ENCODE measurements at regions not wholly inside any gene's neighbourhood (a gene's known extent, or its start where the extent isn't known, plus 50 kb on each side); places are given as distances from the start of the nearest gene placed in this dataset.
"Not testable (repeated sequence)": the region's sequence is repeated elsewhere in the genome, so short reads cannot be mapped to it uniquely, and the experiment has no call there.

DNA sequence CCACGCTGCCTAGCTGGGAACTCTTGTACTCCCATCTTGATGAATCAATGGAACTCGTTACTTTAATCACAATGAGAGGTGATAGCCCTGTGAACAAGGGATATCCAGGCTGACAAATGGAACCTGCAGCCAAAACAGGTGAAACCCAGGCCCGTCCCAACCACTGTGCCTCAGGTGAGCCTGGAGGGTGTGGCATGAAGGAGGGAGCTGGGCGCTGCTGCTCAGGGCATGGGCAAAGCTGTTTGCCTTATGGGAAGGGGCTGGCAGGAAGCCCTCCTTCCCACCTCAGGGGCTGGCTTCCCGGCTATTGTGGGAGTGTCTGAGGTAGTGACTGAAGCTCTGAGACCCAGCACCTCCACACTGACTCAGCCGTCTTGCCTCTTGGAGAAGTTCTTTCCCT lies 209.4 kb upstream of the ATP6AP2 start:
- no peak for DNase-seq (ENCODE audit: low spot score)

- DNase-seq (ENCODE audit: low spot score) = no peak
These were observed 212.1 kb upstream of the ATP6AP2 start for GRCh38 chrX:40368611-40369061.

DNA sequence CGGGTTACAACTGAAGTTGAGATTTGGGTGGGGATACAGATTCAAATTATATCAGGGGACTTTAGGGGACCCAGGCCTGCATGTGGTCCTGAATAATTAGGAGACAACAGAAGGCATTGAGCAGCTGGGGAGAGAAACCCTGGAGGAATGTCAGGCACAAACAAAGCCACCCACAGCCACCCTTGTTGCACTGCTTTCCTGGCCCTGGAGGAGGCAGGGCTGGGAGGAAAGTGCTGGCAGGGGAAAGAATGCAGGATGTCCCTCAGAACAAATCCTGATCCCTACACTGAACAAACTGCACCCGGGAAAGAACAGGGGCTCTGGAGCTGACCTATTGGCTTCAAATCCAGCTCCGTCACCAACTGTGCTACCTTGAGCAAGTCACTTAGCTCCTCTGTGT lies 214.1 kb upstream of the ATP6AP2 start:
- no peak for DNase-seq (ENCODE audit: low spot score)

DNA sequence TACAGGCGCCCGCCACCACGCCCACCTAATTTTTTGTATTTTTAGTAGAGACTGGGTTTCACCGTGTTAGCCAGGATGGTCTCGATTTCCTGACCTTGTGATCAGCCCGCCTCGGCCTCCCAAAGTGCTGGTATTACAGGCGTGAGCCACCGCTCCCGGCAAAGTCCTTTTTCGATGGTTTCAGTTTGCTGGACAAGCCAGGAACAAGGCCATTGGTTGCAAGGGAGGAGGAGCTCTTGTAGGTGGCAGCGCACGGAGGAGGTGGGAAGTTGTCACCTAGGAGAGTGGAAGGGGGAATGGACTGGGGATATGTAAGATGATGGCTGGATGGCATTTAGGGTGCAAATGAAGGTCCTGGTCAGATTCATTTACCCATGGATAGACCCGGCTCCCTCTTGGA lies 218.5 kb upstream of the ATP6AP2 start:
- not testable (repeated sequence) for DNase-seq (ENCODE audit: low spot score)

- no peak for DNase-seq (ENCODE audit: low spot score)
These were observed 220.2 kb upstream of the ATP6AP2 start for GRCh38 chrX:40360557-40360956.

DNA sequence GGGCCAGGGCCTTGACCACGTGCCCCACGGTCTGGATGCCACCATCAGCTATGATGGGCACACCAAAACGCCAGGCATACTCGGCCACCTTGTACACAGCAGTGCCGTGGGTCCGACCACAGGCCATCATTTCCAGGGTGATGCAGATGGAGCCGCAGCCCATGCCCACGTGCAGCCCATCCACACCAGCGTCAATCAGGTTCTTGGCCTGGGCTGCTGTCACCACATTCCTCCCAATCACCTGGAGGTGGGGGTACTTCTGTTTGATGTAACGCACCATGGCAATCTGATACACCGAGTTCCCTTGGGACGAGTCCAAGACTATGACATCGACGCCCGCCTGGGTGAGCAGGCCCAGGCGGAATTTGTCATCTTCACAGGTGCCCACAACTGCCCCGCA lies 221.2 kb upstream of the ATP6AP2 start:
- no peak for DNase-seq (ENCODE audit: low spot score)

DNA sequence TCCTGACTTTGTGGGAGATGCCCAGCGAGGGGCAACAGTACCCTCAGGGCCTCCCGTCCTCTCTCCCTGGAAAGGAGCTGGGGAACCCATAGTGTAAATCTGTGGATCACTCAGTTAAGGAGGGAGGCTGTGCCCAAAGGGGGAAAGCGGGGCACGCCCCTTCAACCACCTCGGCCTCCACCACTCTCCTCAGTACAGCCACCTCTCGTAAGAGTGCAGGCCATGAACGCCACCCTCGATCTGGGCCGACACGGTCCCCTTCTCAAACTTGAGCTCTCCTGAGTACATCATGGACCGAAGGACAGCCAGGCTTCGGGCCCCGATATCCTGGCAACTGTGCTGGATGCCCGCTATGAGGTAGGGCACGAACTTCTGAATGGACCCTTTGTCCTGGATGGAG lies 221.8 kb upstream of the ATP6AP2 start:
- DNase-seq (ENCODE audit: low spot score) = no peak

DNA sequence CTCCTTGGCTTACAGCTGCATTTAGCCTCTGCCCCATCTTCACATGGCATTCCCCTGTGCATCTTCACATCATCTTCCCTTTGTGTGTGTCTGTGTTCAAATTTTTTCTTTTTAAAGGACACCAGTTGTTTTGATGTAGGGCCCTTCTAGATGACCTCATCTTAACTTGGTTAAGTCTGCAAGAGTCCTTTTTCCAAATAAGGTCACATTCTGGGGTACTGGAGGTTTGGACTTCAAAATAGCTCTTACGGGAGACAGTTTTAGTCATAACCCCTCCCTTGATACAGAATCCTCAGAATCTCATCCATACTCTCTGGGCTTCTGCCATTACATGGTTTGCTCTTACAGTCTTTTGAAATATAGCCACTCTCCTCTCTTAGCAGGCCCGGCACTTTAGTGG lies 231.5 kb upstream of the ATP6AP2 start:
- DNase-seq (ENCODE audit: low spot score) = no peak

GRCh38 chrX:40346379-40346778 lies 234.4 kb upstream of the ATP6AP2 start:
- DNase-seq (ENCODE audit: low spot score) = no peak

DNA sequence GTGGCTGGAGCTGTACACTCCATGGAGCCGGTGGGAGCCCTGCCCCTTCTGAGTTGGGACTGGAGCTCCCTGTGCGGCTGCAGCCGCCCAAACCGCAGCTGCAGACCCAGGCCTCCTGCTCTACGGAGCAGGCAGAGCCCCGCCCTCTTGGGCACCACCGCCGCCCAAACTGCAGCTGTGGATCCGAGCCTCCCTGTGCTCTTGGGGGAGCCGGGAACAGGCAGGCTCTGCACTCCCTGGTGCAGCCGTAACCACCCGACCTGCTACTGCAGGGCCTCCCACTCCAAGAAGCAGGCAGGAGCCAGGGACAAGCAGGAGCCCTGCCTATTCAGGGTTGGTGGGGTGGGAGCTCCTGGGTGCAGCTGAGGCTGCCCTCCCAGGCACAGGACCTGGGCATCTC lies 237.5 kb upstream of the ATP6AP2 start:
- DNase-seq (ENCODE audit: low spot score) = no peak

- DNase-seq (ENCODE audit: low spot score) = no peak
These were observed 240.7 kb upstream of the ATP6AP2 start for GRCh38 chrX:40340116-40340515.

- no peak for DNase-seq (ENCODE audit: low spot score)
These were observed 235.6 kb upstream of the BCOR start for GRCh38 chrX:40333344-40333743.

DNA sequence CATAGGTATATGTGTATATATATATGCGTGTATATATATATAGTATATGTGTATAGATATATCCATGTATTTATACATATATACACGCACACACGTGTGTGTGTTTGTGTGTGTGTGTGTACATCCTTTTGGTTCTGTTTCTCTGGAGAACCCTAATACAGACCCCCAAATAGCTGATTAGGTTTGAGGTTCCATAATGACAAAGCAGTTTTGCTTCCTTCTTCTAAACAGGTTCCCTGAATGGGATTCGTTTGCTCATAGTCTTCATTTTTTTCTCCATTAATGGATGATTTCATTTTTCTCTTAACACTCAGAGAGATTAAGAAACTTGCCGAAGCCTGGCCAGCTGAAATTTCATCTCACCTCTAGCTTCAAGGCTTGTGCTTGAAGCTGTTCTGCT lies 234.0 kb upstream of the BCOR start:
- no peak for DNase-seq (ENCODE audit: low spot score)

DNA sequence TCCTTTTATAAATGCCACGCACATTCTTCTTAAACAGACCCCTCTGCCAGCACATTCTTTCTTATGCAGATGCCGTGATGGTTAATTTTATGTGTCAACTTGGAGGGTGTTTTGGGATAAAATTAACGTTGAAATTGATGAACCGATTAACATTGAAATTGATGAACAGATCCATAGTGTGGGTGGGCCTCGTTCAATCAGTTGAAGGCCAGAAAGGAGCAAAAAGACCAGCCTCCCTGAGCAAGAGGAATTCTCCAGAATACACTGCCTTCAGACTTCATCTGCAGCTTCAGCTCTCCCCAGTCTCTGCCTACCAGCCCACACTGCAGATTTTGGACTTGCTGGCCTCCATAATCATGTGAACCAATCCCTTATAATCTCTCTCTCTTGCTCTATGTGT lies 233.6 kb upstream of the BCOR start:
- DNase-seq (ENCODE audit: low spot score) = no peak

DNA sequence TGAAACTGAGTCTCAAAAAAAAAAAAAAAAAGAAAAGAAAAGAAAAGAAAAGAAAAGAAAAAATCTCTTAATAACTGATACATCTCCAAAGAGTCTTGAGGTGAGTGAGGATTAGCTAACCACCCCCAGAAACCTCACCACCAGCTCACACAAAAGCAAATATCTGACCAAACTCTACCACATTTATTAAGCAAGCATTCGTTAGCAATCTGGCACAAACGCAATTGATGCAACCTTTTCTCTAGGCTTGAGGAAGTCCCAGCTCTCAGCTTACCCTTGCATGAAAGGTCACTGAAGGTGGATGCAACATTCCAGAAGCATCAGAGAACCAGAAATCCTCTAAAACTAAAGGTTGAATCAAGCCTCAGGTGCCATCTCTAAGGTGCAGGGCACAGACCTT lies 231.9 kb upstream of the BCOR start:
- DNase-seq (ENCODE audit: low spot score) = no peak

DNA sequence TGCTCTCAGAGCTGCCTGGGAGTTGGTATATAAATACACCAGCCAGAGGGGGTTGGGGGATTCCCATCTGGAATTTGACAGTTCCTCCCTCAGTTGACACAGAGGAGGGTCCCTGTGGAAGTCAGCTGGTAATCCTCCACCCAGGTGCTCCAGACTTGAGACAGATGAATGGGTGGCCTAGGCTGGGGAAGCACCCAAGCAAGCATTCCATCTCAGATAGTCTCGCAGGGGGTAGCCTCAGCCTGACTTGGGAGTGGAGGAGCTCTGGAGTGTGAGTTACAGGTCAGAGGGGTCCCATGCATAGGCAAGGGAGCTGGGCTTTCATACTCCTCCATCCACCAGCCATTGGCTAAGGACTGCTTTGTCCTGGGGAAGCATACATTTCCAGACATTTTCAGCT lies 229.3 kb upstream of the BCOR start:
- no peak for DNase-seq (ENCODE audit: low spot score)

DNA sequence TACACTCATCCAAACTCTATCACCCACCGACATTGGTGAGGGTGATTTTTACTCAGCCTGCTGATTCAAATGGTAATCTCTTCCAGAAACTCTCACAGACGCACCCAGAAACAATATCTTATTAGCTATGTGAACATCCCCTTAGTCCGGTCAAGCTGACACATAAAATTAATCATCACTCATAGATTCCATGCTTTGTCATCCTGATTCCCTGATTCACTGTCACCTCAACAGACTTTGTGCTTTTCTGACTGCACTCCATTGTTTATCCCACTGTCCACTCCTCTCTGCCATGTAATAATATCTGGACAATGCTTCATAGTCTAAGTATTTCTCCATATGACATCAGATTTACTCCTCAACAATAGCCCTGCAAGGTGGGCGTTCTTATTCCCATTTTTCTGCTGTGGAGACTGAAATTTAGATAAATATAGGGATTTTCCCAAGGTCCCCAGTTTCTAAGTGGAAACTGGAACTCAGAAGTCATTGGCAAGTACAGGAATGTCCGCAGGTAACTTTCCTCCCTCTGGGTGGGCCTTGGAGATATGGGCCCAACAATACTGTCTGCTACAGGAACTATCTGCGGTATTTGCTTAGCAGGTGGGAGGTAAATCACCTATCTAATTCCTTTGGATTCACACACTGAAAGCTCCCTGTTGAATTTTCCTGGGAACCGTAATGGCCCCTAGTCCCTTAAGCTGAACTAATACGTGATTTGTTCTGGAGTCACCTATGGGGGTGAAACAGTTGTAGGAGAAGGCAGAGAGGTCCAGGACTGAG lies 228.6 kb upstream of the BCOR start:
- DNase-seq (ENCODE audit: low spot score) = no peak

DNA sequence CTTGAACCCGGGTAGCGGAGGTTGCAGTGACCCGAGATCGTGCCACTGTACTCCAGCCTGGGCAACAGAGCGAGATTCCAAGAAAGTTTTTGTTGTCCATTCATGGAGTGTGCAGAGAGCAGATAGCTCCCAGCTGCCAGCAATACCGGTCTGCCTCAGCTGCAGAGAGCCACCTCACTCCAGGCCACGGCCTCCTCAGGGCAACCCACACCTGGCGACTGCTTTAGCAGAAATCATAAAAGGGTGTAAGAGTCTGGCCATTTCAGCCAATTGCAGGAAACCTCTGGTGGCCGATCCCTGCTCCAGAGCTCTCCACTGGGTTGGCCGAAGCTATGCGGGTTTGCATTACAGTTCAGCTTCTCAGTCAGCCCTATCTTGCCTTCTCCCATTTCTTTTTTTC lies 227.4 kb upstream of the BCOR start:
- DNase-seq (ENCODE audit: low spot score) = no peak

GRCh38 chrX:40323977-40324376 lies 226.2 kb upstream of the BCOR start:
- no peak for DNase-seq (ENCODE audit: low spot score)

DNA sequence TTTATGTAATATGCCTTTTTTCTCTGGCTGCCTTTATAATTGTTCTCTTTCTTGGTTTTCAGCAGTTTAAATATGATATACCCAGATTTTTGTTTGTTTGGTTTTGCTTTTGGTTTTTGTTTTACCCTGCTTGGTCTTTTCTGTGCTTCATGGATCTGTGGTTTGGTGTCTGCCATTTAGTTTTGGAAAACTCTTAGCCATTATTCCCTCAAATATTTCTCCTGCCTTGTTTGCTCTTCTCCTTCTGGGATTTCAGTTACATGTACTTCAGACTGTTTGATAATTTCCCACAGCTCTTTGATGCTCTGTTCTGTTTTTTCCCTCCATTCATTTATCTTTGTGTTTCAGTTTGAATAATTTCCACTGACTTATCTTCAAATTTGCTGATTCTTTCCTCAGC lies 223.1 kb upstream of the BCOR start:
- no peak for DNase-seq (ENCODE audit: low spot score)

DNA sequence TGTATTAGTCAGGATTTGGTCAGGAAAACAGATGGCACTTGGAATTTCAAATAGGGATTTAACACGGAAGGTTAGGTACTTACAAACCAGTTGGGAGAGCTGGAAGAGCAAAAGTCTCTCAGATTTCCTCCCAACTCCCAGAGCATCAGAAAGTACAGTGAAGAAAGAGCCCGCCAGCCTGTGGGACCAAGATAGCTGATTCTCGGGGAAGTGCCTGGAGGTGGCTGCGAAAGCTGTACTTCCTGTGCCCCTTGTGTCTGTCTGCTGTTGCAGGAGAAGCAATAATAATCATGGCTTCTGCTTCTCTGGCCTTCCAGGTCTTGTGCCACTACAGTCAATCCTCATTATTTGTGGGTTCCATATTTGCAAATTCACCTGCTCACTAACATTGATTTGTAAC lies 221.0 kb upstream of the BCOR start:
- DNase-seq (ENCODE audit: low spot score) = no peak

DNA sequence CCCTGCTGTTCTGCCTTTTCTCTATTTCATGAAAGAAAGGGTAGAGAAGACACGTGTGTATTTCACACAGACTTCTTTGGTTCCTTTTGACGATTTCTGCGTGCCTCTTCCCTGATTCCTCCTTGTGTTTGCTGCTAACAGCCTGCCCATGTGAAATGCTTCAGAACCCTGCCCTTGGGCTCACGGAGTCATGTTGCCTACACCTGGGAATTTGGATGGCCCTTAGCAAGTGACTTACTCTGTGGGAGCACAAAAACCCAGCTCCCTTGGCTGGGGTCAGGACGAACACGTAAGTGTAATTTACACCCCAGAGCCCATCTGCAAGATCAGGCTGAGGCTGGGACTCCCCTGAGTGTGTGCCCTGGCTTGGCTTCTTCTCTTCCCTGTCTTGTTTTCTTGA lies 220.3 kb upstream of the BCOR start:
- DNase-seq (ENCODE audit: low spot score) = no peak

DNA sequence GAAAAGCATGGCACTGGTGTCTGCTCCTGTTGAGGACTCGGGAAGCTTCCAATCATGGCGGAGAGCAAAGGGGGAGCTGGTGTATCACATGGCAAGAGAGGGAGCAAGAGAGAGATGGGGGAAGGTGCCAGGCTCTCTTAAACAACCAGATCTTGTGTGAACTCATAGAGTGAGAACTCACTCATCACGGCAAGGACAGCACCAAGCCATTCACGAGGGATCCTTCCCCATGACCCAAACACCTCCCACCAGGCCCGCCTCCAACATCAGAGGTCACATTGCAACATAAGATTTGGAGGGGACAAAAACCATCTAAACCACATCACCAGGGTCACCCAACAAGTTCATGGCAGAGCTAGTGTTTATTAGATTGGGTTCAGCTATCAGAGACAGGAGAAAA lies 218.7 kb upstream of the BCOR start:
- no peak for DNase-seq (ENCODE audit: low spot score)

DNA sequence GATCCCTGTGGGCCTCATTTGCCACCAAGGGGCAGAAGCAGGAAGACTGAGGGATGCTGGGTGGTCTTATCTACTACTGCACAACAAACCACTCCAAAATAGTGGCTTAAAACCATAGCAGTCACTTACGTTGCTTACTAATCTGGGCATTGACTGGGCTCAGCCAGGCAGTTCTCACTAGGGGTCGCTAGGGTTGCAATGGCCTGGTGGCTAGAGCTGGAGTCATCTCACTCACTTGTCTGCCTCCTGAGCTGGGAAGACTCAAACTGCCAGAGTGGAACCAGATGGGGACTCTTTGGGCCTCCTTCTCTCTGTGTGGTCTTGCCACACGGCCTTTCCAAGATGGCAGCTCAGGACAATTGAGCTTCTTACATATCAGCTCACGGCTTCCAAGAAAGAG lies 216.3 kb upstream of the BCOR start:
- DNase-seq (ENCODE audit: low spot score) = no peak

GRCh38 chrX:40313269-40313668 lies 215.5 kb upstream of the BCOR start:
- DNase-seq (ENCODE audit: low spot score) = no peak
